ENCODE measurements at regions not wholly inside any gene's neighbourhood (a gene's known extent, or its start where the extent isn't known, plus 50 kb on each side); places are given as distances from the start of the nearest gene placed in this dataset.

GRCh38 chr9:86563936-86564335 lies 209.7 kb upstream of the TUT7 start:
- peak overlapping the region; percentile 14 for H3K27ac ChIP-seq (ENCODE audit: poor library complexity, severe bottlenecking)
- no peak overlapping the region for H3K4me3 ChIP-seq (ENCODE audit: severe bottlenecking)
- DNase-seq (ENCODE audit: low spot score) (no peak), ATAC-seq (ENCODE audit: low read depth) (no peak)
- H3K4me1 ChIP-seq (ENCODE audit: insufficient read depth, poor library complexity, severe bottlenecking): peaks cover 14% of the 10 kb centered on the region
- H3K27me3 ChIP-seq (ENCODE audit: insufficient read depth, poor library complexity, severe bottlenecking): no peaks in the 10 kb centered on the region
- H3K36me3 ChIP-seq (ENCODE audit: low read depth): no peaks in the 10 kb centered on the region
- TF ChIP-seq CTCF (IDR thresholded peaks at IDR 0.05; ENCODE audit: poor library complexity, severe bottlenecking): no peak
- H3K9me3 ChIP-seq (ENCODE audit: severe bottlenecking): no peaks in the 10 kb centered on the region

DNA sequence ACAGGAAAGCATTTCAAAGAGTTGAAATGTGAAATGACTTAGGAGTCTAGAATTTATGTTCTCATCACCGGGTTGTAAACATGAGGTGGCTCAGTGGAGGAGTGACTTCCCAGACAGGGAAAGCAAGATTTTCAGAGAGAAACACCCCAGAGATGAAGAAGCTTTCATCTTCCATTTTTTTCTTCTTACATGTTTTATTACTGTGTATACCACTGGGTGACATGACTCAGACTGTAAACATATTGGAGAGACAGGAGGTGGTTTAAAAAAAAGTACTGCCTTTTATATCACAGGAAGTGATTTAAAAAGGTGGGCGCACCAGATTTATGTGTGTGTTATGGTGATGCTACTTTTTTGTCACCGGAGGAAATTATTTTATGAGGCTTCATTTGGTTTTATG lies 209.1 kb upstream of the TUT7 start:
- Histone ChIP-seq H3K27ac (ENCODE audit: poor library complexity, severe bottlenecking) (peak overlapping the region; percentile 14), H3K4me3 (ENCODE audit: severe bottlenecking) (no peak overlapping the region), H3K36me3 (ENCODE audit: low read depth) (no peaks in the 10 kb centered on the region), H3K4me1 (ENCODE audit: insufficient read depth, poor library complexity, severe bottlenecking) (peaks cover 14% of the 10 kb centered on the region), H3K27me3 (ENCODE audit: insufficient read depth, poor library complexity, severe bottlenecking) (no peaks in the 10 kb centered on the region), H3K9me3 (ENCODE audit: severe bottlenecking) (no peaks in the 10 kb centered on the region)
- ATAC-seq (ENCODE audit: low read depth) (peak; percentile 73), DNase-seq (ENCODE audit: low spot score) (no peak)
- no peak for TF ChIP-seq CTCF (IDR thresholded peaks at IDR 0.05; ENCODE audit: poor library complexity, severe bottlenecking)

DNA sequence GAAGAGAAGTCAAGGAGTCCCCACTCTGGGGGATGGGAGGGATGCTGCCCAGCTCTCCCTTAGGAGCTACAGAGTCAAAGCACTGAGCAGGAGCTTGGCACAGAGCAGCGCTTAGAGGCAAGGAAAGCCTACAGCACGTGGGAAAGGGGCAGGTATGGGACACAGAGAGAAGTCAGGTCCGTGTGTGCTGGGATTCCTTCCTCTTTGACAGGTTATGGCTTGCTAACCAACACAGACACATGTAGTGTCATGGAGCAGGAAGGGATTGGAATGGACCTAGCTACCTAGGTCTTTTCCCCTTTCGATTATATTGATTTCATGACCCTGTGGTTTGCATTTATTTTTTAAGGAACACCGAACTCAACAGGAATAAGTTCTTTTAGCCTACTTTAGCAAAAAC lies 208.5 kb upstream of the TUT7 start:
- Histone ChIP-seq H3K27ac (ENCODE audit: poor library complexity, severe bottlenecking) (peak overlapping the region; percentile 14), H3K4me3 (ENCODE audit: severe bottlenecking) (no peak overlapping the region)

DNA sequence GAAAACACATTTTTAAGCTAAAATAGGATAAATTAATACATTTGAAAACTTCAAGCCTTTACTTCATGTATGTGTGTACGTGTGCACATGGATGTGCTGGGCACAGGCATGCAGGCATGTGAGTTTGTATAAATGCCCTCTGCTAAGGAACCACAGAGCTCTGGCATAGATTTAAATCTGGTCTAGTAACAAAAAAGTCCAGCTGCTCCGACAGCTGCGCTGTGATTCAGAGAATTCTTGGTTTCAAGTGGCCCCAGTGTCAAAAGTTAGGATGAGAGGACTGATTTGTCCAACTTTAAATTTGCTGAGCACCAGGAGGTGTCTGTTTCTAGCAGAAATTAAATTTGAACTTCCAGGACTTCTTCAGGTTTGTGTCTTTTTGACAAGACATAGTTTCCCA lies 203.7 kb upstream of the TUT7 start:
- H3K4me1 ChIP-seq (ENCODE audit: insufficient read depth, poor library complexity, severe bottlenecking): peaks cover 6% of the 10 kb centered on the region
- TF ChIP-seq CTCF (IDR thresholded peaks at IDR 0.05; ENCODE audit: poor library complexity, severe bottlenecking): no peak
- no peak overlapping the region for H3K27ac ChIP-seq (ENCODE audit: poor library complexity, severe bottlenecking)
- H3K27me3 ChIP-seq (ENCODE audit: insufficient read depth, poor library complexity, severe bottlenecking): no peaks in the 10 kb centered on the region
- H3K9me3 ChIP-seq (ENCODE audit: severe bottlenecking): no peaks in the 10 kb centered on the region
- ATAC-seq (ENCODE audit: low read depth) (no peak), DNase-seq (ENCODE audit: low spot score) (no peak)
- H3K4me3 ChIP-seq (ENCODE audit: severe bottlenecking): no peak overlapping the region
- no peaks in the 10 kb centered on the region for H3K36me3 ChIP-seq (ENCODE audit: low read depth)

More for the DNA sequence above, 208.5 kb upstream of the TUT7 start:
- H3K27me3 ChIP-seq (ENCODE audit: insufficient read depth, poor library complexity, severe bottlenecking): no peaks in the 10 kb centered on the region
- no peaks in the 10 kb centered on the region for H3K36me3 ChIP-seq (ENCODE audit: low read depth)
- DNase-seq (ENCODE audit: low spot score) (no peak), ATAC-seq (ENCODE audit: low read depth) (peak; percentile 51; the same call in 1 of the 3 replicates)
- no peak for TF ChIP-seq CTCF (IDR thresholded peaks at IDR 0.05; ENCODE audit: poor library complexity, severe bottlenecking)
- H3K4me1 ChIP-seq (ENCODE audit: insufficient read depth, poor library complexity, severe bottlenecking): peaks cover 14% of the 10 kb centered on the region
- H3K9me3 ChIP-seq (ENCODE audit: severe bottlenecking): no peaks in the 10 kb centered on the region

GRCh38 chr9:86557063-86557766 lies 203.0 kb upstream of the TUT7 start:
- Histone ChIP-seq H3K4me3 (ENCODE audit: severe bottlenecking) (no peak overlapping the region), H3K27me3 (ENCODE audit: insufficient read depth, poor library complexity, severe bottlenecking) (no peaks in the 10 kb centered on the region), H3K27ac (ENCODE audit: poor library complexity, severe bottlenecking) (peak overlapping the region; percentile 12), H3K36me3 (ENCODE audit: low read depth) (no peaks in the 10 kb centered on the region), H3K9me3 (ENCODE audit: severe bottlenecking) (no peaks in the 10 kb centered on the region), H3K4me1 (ENCODE audit: insufficient read depth, poor library complexity, severe bottlenecking) (no peaks in the 10 kb centered on the region)
- ATAC-seq (ENCODE audit: low read depth): peak; percentile 96
- DNase-seq (ENCODE audit: low spot score): peak; percentile 77
- no peak for TF ChIP-seq CTCF (IDR thresholded peaks at IDR 0.05; ENCODE audit: poor library complexity, severe bottlenecking)
